HG03354 (cell line): ENCODE measurements at regions not wholly inside any gene's neighbourhood (a gene's known extent, or its start where the extent isn't known, plus 50 kb on each side); places are given as distances from the start of the nearest gene placed in this dataset.
"Not testable (repeated sequence)": the region's sequence is repeated elsewhere in the genome, so short reads cannot be mapped to it uniquely, and the experiment has no call there.

Experiments used
- ATAC-seq: cut with Tn5 transposase; IDR thresholded peaks from one replicate; pipeline ENCODE4 v1.9.1; 2021; ENCODE audit warnings: mild to moderate bottlenecking; ENCODE audit not compliant: unreplicated experiment, poor library complexity, severe bottlenecking

DNA sequence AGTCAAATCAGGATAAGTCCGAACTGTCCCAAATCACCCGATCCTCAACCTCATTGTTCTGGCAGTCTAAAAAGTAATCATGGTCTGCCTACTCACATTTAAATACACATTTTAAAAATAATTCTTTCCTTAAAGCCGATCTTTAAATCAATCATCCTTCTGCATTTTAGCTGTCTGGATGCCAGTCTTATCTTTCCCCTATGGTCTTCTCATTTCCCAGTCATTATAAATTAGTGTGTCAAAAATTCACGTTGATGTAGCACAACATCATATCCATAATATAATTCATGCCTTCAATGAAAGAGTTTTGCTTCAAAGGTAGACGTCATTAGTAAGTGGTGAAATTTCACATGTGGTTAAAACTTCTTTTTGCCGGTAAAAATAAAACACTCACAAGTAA, 108.1 kb upstream of the FRG1 start:
- ATAC-seq = no peak

- ATAC-seq = no peak
Measured at GRCh38 chr4:189834616-189835015, 106.1 kb upstream of the FRG1 start.

GRCh38 chr4:189835505-189835904, 105.2 kb upstream of the FRG1 start:
- ATAC-seq = no peak

GRCh38 chr4:189837471-189837870, 103.2 kb upstream of the FRG1 start:
- no peak for ATAC-seq

- ATAC-seq = no peak
Measured at GRCh38 chr4:189838821-189839497, 101.7 kb upstream of the FRG1 start.

- peak; percentile 63 for ATAC-seq
Measured at GRCh38 chr4:189840356-189840755, 100.3 kb upstream of the FRG1 start.

DNA sequence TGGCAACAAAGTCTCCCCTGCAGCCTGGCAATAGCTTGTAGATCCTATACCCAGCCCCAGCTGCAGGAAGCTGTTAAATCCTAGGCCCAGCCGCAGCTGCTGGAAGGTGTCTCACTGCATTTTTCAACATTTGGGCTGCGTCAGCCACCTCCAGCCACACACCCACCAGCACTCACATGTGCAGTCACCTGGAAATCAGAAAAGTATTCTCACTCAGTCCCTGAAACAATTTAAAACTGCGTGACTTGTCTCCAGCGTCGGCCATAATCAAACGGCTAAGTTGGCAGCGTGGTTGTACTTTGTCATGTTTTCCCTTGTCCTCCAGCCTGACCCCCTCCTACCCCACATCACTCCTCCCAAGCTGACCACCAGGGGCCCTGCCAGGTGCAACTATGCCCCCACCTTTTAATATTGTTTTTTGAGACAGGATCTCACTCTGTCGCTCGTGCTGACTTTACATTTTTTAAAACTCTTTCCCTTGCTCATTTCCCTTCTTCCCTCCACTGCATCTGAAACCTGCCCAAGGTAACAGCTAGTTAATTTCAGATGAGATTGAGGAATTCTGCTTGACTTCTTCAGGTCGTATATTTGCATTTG, 97.2 kb upstream of the FRG1 start:
- no peak for ATAC-seq

DNA sequence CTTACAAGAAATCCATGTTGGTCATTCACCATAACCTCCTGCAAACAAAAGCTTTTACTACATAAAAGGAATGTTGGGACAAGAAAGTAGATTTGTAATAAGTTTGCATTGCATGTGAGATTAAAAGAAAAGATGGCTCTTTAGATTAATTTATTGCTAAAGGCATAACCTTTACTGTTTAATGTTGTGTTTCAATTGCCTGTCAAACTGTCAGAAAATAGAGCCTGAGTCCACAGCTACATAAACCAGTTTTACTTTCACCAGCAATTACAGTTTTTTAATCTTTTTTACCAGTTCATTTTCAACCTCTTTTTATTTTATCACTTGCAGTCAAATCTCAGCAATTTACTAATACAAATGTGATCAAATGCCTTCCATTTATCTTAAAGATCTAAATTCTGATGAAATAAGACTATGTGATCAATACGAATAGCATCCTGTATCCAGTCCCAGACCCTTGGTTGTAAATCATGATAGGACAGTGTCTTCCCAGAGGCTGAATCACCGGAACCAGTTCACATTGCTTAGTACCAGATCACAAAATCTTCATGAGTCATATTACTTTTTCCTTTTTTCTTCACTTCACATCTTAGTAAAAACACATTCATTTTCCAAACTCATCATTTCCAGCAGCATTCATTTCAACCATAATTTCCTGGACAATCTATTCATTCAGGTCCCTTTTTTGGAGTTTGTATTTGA, 95.4 kb upstream of the FRG1 start:
- ATAC-seq = no peak

DNA sequence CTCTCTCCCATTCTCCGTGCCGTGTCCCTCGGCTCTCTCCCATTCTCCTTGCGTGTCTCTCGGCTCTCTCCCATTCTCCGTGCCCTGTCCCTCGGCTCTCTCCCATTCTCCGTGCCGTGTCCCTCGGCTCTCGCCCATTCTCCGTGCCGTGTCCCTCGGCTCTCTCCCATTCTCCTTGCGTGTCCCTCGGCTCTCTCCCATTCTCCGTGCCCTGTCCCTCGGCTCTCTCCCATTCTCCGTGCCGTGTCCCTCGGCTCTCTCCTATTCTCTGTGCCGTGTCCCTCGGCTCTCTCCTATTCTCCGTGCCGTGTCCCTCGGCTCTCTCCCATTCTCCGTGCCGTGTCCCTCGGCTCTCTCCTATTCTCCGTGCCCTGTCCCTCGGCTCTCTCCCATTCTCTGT, 94.6 kb upstream of the FRG1 start:
- not testable (repeated sequence) for ATAC-seq

DNA sequence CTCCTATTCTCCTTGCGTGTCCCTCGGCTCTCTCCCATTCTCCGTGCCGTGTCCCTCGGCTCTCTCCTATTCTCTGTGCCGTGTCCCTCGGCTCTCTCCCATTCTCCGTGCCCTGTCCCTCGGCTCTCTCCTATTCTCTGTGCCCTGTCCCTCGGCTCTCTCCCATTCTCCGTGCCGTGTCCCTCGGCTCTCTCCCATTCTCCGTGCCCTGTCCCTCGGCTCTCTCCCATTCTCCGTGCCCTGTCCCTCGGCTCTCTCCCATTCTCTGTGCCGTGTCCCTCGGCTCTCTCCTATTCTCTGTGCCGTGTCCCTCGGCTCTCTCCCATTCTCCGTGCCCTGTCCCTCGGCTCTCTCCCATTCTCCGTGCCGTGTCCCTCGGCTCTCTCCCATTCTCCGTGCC, 94.1 kb upstream of the FRG1 start:
- ATAC-seq = not testable (repeated sequence)

- ATAC-seq = not testable (repeated sequence)
Measured at GRCh38 chr4:189848672-189849071, 92.0 kb upstream of the FRG1 start.

DNA sequence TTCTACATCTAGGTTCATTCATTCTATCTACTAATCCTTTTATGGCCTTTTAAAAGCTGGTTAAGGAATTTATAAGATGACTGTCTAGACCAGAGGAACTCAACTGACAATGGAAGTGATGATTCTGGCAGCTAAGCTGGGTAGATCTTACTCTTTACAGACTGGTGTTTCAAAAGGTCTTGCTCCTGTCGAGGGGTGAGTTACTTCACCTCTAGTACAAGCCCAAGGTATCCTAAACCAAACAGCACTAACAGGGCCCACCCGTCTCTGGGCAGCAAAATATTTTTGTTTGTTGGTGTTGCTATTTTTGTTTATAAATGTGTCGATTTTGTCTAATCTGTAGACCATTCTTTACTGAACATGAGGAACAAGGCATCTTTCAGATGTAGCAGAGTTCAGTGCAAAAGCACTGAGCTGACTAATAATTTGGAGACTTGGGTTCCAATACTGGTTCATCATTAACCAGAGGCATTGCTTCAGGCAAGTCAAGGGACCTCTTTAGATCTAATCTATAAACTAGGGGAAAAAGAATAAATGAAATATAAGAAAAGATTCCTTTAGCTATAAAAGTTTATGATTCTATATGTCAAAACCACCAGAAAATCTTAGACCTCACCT, 90.3 kb upstream of the FRG1 start:
- peak; percentile 88 for ATAC-seq

DNA sequence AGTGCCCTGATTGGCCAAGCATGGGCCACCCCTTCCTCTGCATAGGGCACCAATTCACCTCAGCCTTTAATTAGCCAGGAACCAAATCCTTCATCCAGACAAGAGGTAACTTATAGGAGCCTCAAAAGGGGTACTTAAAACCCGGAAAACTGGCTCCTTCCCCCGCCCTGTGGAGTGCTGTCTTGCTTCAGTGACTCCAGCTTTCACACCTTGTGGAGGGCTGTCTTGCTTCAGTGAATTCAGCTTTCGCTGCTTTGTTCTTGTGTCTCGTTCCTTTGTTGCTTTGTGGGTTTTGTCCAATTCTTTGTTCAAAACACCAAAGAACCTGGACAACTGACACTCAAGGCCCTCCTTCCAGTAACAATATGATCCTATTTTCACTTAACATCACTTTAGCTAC, 82.2 kb upstream of the FRG1 start:
- peak; percentile 47 for ATAC-seq

DNA sequence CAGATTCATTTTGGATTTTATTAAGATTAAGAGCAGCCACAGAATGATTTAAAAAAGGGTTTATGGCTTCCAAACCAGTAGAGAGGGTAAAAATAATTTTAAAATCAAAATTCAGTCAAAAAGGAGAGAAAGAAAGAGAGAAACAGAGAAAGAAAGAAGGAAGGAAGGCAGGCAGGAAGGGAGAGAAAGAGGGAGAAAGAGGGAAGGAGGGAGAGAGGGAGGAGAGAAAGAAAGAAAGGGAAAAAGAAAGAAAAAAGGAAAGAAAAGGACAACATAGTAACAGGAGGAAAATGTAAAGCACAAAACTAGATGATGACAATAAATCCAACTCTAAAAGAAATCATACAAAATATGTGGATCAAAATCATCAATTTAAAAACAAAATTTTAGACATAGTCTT, 79.6 kb upstream of the FRG1 start:
- ATAC-seq = no peak

GRCh38 chr4:189869236-189869635, 71.4 kb upstream of the FRG1 start:
- ATAC-seq = no peak

DNA sequence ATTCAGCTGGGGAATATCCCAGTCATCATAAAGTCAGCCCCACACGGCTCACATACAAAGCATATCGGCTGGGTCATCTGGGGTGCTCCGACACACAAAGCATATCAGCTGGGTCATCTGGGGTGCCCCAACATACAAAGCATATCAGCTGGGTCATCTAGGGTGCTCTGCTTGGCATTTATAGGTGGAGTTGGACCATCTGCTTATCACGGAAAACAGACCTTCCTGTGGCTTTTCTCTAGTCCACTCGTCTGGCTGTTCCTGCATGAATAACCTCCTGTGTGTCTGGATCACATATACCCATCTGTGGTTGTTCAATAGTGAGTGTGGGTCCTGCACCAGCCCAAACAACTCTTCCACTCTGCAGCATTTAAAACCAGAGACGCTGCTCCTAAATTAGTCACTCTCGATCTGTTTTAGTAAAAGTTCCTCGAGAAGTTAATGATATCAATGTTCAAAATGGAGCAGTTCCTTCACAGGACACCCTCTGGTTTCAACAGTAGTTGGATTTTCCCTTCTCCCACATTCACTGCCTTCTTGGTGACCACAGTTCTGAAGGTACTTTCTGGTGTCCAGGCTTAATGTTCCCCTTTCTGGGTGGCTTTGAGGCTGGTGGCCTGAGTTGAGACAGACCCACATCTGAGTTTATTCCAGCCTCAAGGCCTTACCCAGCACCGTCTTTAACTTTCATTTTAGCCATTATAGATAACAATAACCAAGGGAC, 70.0 kb upstream of the FRG1 start:
- no peak for ATAC-seq

GRCh38 chr4:189874591-189874990, 66.1 kb upstream of the FRG1 start:
- ATAC-seq = no peak

- not testable (repeated sequence) for ATAC-seq
Measured at GRCh38 chr4:189881190-189881589, 59.5 kb upstream of the FRG1 start.

DNA sequence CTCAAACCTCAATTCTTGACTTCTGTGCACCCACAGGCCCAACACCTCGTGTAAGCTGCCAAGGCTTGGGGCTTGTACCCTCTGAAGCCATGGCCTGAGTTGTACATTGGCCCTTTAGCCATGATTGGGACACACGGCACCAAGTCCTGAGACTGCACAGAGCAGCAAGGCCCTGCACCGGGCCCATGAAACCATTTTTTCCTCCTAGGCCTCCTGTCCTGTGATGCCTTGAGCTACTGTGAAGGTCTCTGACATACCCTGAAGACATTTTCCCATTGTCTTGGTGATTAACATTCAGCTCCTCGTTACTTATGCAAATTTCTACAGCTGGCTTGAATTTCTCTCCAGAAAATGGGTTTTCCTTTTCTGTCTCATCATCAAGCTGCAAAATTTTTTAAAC, 52.3 kb upstream of the FRG1 start:
- ATAC-seq = not testable (repeated sequence)
